Right kidney (tissue), 1 donor: ENCODE measurements at regions not wholly inside any gene's neighbourhood (a gene's known extent, or its start where the extent isn't known, plus 50 kb on each side); places are given as distances from the start of the nearest gene placed in this dataset.

Source experiments
- DNase-seq: peaks from one replicate; pipeline ENCODE4 v3.0.0-alpha.2; 2016

GRCh38 chr14:87160989-87161388, 832.0 kb downstream of the GALC start:
- DNase-seq, result peak; percentile 13

GRCh38 chr14:87158283-87158682, 834.7 kb downstream of the GALC start:
- DNase-seq, result no peak

- no peak for DNase-seq
Measured at GRCh38 chr14:87156878-87157277, 836.1 kb downstream of the GALC start.

GRCh38 chr14:87155856-87156488, 837.0 kb downstream of the GALC start:
- DNase-seq, result no peak

- no peak for DNase-seq
Measured at GRCh38 chr14:87153901-87154300, 839.1 kb downstream of the GALC start.

GRCh38 chr14:87153391-87153790, 839.6 kb downstream of the GALC start:
- no peak for DNase-seq

- DNase-seq, result no peak
Measured at GRCh38 chr14:87152693-87153092, 840.3 kb downstream of the GALC start.

GRCh38 chr14:87149583-87150354, 843.2 kb downstream of the GALC start:
- no peak for DNase-seq

- no peak for DNase-seq
Measured at GRCh38 chr14:87148655-87149054, 844.3 kb downstream of the GALC start.

- no peak for DNase-seq
Measured at GRCh38 chr14:87142551-87143211, 850.3 kb downstream of the GALC start.

- DNase-seq, result no peak
Measured at GRCh38 chr14:87141801-87142200, 851.2 kb downstream of the GALC start.

- no peak for DNase-seq
Measured at GRCh38 chr14:87139299-87139698, 853.7 kb downstream of the GALC start.

GRCh38 chr14:87133073-87133801, 859.7 kb downstream of the GALC start:
- DNase-seq, result no peak

GRCh38 chr14:87131879-87132278, 861.1 kb downstream of the GALC start:
- DNase-seq, result no peak

- DNase-seq, result no peak
Measured at GRCh38 chr14:87122166-87122565, 870.8 kb downstream of the GALC start.

- no peak for DNase-seq
Measured at GRCh38 chr14:87121716-87122115, 871.3 kb downstream of the GALC start.

GRCh38 chr14:87115234-87115633, 877.7 kb downstream of the GALC start:
- DNase-seq, result no peak

GRCh38 chr14:87113286-87113685, 879.7 kb downstream of the GALC start:
- DNase-seq, result no peak

- DNase-seq, result no peak
Measured at GRCh38 chr14:87111741-87112140, 881.2 kb downstream of the GALC start.

- no peak for DNase-seq
Measured at GRCh38 chr14:87111126-87111525, 881.9 kb downstream of the GALC start.

- no peak for DNase-seq
Measured at GRCh38 chr14:87109271-87109670, 883.7 kb downstream of the GALC start.

- no peak for DNase-seq
Measured at GRCh38 chr14:87108726-87109125, 884.3 kb downstream of the GALC start.

GRCh38 chr14:87102811-87103378, 890.1 kb downstream of the GALC start:
- DNase-seq, result no peak
